Fibroblast of peridontal ligament (primary cell): ENCODE measurements at regions not wholly inside any gene's neighbourhood (a gene's known extent, or its start where the extent isn't known, plus 50 kb on each side); places are given as distances from the start of the nearest gene placed in this dataset.
"Not testable (repeated sequence)": the region's sequence is repeated elsewhere in the genome, so short reads cannot be mapped to it uniquely, and the experiment has no call there.

Experiments
- DNase-seq: peaks from one replicate; pipeline ENCODE4 v3.0.0-alpha.2; 2010; ENCODE audit errors: extremely low read depth

DNA sequence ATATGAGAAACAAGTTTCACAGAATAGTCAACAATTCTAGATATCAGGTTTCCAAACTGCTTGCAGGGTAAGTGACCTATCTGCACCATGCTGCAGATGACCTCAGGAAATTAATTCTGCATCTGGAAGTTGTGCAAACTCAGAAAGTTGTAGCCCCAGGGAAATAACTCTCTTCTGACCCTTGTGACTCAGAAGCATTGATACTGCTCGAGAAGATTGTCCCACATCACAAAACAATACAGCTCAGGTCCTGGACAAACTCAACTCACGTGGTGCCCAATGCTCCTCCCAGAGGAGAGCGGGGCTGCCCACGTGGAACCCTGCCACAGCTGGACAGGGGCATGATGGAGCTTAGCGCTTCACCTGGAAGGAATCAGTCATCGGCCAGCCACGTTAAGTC is 221.9 kb upstream of the LRRC61 start:
- not testable (repeated sequence) for DNase-seq

DNA sequence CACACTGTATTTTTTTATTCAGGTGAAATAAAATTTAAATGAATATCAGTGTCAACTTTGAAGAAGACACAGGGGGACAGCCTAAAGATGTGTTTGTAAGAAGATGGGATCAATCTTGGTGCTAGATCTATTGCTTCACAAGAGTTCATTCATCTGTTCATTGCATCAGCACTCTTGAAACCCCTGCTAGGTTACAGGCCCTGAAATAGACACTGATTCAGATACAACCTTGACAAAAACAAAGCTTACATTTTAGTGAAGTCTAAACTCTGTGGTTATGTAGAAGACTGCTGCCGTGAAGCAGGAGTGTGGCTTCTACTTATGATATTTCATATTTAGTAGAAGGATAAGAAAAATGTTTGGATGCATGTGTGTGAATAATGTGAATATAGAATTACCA is 215.9 kb upstream of the LRRC61 start:
- DNase-seq = not testable (repeated sequence)

DNA sequence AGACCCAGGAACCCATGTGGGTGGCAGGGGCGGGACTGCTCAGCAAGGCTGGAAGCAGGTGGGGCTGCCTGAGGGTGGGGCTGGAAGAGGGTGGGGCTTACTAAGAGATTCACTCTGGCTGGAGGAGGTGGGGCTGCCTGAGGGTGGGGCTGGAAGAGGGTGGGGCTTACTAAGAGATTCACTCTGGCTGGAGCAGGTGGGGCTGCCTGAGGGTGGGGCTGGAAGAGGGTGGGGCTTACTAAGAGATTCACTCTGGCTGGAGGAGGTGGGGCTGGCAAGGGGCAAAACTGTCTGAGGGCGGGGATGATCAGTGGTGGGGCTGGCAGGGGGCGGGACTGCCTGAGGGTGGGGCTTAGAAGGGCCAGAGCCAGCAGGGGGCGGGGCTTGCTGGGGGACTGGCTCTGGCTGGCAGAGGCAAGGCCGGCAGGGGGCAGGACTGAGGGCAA is 212.8 kb upstream of the LRRC61 start:
- not testable (repeated sequence) for DNase-seq

DNA sequence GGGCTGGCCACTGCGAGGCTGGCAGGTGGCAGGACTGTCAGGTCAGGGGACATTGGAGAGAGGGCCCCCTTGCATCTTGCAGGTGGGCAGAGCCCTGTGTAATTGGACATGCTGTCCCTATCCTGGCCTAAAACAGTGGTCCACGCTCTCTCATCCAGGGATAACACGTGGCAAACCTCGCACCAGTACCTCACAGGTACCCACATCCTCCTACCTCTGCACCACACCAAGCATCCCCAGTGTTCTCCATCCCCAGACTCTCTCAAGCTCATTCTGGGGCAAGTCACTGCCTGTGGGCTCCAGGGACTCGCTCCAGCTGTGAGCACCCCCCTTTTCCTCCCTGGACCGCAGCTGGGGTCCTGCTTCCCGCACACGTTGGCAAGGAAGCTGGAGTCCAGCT is 212.3 kb upstream of the LRRC61 start:
- not testable (repeated sequence) for DNase-seq

DNA sequence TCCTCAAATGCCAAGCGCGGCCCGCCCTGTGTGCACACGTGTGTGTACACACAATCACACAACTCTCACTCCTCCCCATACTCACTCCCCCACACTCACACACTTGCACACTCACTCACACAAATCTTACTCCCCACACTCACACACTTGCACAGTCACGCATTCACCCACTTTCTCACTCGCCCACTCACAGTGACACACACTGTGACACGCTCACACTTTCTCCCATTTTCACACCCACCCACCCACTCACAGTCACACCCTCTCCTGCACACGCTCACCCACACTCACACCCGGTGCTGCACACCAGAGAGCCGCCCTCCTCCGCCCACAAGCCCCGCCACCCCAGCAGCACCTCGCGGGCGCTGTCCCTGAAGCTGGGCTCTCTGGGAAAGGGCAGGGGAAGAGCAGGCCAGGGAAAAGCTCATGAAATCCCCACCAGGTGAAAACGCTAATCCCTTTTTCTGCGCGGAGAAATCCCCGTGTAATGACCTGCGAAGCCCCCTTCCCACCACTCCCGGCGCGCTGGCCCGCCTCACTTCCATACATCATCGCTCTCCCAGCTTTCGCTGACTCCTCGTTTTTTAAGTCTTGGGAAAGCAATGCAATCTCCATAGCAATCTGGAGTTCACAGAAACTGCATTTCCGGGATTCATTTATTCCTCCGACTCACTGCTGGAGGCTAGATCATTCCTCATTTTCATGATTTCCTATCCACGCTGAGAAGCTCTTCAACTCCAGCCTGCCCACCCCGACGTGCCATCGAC is 211.6 kb upstream of the LRRC61 start:
- DNase-seq = not testable (repeated sequence)

DNA sequence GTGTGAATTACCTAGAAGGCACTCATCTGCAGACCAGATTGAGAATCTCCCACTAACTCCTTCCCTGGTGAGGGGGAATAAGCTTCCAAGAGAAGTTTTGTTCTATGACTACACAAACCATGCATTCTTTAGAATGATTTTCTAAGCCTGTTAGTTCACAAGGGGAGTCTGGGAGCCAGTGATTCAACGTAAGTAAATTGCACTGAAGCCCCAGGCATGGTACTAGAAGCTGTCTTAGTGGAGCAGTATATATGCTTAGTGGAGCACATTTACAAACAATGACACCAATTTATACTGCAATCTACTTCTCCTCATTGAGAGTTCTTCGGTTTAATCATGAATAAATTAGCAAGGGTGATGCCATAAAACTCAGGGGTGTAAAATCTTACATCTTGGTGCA is 209.9 kb upstream of the LRRC61 start:
- DNase-seq = not testable (repeated sequence)

DNA sequence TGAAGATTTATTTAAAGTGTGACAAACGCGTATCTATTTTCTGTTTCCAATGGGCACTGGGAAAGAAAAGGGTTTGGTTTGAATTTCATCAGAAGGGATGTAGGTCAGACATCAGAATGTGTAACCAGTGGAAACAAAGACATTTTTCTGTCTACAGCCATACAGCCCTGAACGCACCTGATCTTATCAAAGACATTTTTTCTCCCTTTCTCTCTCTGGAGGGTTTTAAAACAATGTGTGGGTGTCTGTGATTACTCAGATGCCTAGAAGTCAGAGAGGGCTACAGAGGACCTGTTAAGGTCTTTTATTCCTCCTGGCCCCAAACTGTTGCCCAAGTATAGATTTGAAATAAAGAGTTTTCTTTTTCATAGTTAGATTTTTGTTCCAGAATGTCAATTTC is 208.6 kb upstream of the LRRC61 start:
- DNase-seq = not testable (repeated sequence)

DNA sequence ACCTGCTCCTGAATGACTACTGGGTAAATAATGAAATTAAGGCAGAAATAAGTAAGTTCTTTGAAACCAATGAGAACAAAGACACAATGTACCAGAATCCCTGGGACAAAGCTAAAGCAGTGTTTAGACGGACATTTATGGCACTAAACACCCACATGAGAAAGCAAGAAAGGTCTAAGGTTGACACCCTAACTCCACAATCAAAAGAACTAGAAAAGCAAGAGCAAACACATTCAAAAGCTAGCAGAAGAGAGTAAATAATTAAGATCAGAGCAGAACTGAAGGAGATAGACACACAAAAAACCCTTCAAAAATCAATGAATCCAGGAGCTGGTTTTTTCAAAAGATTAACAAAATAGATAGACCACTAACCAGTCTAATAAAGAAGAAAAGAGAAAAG is 203.2 kb upstream of the LRRC61 start:
- DNase-seq = not testable (repeated sequence)

DNA sequence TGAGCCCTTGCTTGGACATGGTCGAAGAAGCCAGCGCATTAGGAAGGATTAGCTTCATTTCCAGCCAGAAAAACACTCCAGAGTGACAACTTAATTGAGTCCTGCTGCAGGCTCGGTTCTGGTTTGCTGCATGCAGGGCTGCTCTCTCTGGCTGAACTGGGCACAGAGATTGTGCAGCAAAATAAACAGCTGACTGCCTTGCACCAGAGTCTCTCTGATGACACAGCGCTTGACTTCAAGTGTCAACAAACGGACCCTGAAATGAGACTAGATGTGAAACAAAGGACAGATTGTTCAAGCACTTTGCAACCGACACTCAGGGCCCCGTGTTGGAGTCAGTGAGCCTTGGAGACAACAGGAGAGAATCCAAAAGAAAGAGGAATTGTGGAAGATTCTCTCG is 197.3 kb upstream of the LRRC61 start:
- DNase-seq = not testable (repeated sequence)

DNA sequence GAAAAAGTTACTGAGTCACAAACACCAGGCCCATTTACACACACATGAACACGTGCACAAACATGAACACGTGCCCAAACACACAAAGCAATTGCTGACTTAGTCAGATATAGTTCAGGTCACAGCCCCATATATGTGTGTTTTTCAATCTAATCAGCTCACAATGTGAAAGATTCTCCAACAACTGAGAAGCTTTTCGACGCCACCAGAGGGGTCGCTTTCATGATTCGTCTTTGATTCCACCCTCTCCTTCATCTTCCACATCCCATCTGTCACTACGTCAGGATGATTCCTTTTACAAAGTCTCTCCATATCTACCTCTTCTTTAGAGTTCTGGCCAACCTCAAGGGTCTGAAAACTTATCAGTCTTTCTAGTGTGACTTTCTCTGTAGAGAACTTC is 188.7 kb upstream of the LRRC61 start:
- DNase-seq = not testable (repeated sequence)

DNA sequence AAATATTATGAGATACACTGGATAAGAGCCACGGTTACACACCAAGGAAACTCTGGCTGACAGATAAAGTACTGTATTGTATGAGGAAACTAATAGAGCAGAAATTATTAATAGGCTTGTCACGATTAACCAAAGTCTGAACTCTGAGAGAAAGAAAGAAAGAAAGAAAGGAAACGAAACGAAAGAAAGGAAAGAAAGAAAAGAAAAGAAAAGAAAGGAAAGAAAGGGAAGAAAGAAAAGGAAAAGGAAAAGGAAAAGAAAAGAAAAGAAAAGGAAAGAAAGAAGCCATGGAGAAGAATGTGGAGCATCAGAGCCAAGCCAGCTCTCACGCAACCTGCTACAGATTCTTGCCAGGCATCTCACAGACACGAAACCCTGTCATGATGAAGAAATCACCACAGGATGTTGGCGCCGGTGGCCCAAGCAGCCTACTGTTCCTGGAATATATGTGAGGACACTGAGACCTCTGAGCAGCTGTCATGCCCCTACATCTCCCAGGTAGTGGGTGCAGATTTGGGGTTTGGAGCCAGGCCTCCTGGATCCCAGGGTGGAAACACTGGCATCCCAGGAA is 187.4 kb upstream of the LRRC61 start:
- not testable (repeated sequence) for DNase-seq

DNA sequence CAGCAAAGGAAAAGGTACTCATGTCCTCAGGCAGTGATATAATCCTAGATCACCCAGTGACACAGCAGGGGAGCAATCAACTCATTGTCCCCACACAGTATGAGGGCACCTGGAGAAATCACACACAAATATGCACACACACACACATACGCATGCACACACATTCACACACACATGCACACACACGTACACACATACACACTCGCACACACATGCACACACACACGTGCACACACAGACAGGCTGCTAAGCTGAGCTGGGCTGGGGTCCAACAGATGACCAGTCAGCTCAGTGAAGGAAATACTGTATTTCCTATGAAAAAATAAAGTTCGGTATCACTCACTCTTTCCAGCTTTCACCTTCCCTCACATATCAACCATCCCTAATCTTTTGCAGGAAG is 183.3 kb upstream of the LRRC61 start:
- DNase-seq = not testable (repeated sequence)

DNA sequence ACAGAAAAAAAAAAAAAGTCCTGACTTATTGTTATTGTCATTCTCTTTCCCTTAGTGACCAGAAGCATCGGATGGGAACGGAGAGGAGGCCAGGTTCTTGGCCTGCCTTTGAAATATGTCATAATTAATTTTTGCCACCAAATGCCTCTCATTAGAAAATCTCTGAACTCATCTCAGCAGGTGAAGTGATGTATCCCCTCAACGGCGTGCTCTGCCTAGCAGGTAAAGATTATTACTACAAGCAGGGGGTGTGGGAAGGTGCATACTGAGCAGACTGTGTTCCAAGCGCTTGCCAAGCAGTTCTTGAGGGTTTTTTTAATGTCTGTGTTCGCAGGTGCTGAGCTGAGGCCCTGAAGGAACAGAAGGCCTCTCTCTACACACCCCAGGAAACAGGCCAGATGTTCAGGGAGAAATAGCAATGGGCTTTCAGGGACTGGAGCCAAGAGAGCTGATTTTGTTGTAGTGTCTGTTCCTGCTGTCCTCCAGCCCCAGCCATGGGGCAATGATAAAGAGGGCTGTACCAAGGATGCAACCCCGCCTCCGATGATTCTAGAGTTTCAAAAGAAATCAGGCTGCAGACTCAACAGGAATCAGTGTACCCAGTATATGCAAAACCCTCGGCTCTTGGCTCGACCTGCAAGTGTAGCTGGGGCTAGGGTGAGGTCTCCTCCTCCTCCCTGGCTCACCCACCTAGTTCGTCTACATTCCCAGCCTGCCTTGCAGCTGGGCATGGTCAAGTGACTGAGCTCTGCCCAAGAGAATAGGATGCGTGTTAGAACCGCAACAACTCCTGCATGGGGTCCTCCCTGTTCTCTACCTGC is 181.4 kb upstream of the LRRC61 start:
- DNase-seq = not testable (repeated sequence)

DNA sequence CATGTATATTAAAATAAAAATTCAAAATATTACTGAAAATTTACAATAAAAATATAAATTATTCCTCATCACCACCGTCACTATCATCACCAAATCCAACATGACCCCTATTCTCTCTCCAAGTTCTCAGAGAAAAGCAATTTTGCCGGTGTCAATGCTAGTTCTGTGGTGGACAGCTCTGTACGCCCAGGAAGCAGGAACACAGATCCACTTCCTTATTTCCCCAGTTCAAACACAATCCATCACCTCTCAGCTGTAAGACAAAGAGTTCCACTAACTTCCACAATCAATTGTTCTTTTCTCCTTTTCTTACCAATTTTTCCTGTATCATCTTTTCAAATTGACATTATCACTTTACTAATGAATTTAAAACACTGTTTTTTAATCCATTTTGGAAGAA is 177.0 kb upstream of the LRRC61 start:
- DNase-seq = not testable (repeated sequence)

DNA sequence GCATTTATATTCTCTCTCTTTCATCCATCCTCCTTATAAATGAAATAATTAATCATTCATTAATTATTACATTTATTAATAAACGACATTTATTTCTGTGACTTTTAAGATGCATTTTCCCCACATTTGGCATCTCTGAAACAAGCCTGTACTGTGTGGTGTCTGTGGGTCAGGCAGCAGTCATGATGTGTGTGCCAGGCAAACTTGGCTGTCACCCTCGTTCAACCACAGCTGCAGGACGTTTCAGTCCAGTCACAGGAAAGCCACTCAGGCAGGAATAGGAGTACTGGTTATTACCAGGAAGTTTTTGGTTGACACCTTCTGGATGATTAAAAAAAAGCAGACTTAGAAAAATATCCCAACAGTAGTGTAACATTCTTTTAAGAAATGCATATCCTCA is 175.6 kb upstream of the LRRC61 start:
- not testable (repeated sequence) for DNase-seq

DNA sequence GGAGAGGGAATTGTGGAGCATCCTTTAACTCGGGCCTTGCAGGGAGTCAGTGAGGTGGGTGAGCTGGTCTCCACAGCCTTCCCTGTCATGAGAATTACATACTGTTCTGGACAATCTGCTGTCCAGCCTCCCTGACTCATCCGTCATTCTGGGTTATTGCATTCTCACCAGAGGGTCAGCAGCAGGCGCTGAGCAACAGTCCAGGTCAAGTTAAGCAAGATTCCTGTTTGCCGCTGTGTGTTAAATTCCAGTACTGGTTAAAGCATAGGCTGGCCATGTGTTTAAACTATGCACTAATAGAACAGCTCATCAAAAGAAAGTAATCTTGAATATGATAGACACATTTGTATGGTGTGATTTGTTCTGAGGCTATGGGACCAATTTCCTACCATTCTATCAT is 167.1 kb upstream of the LRRC61 start:
- DNase-seq = not testable (repeated sequence)

DNA sequence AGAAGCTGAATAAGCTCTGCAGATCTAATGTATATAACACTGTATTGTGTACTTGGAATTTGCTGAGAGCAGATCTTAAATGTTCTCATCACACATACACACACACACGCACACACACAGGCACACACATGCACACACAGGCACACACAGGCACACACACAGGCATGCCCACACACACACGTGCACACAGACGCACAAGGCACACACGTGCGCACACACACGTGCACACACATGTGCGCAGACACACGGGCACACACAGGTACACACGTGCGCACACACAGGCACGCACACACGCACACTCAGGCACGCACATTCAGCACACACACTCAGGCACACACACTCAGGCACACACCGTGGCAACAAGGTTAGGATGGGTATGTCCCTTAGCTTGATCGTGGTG is 164.5 kb upstream of the LRRC61 start:
- DNase-seq = not testable (repeated sequence)

DNA sequence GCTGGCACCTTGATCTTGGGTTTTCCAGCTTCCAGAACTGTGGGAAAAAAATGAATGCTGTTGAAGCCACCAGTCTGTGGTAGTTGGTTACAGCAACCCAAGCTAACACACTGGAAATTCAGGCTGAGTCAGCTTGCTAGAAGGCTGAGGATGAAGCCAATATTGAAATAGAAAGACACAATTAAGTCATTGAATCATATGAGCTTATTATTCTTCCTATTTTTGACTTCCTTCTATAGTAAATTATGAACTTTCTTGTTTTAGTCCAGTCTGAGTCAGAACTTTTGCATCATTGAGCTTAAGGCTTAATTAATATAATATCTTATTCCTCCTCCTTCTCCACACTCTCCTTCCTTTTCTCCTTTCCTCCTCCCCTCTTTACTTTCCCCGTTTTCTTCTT is 153.6 kb upstream of the LRRC61 start:
- not testable (repeated sequence) for DNase-seq

DNA sequence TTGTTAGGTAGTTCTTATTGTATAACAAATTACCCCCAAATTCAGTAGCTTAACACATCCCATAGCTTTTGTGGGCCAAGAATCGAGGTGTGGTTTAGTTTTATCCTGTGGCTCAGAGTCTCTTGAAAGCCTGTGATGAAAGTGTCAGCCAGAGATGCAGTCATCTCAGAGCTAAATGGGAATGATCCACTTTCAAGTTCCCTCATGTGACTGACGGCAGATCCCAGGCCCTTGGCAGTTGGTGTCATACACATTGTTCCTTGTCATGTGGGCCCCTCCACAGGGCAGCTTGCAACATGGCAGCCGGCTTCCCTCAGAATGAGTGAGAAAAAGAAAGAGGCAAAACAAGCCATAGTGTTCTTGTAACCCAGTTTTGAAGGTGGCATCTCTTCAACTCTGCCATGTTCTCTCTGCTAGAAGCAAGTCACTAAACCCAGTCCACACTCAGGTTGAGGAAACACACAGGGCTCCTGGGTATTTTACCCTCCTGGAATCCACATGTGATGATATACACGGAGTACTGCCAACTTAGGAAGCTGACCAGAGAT is 153.1 kb upstream of the LRRC61 start:
- DNase-seq = not testable (repeated sequence)

DNA sequence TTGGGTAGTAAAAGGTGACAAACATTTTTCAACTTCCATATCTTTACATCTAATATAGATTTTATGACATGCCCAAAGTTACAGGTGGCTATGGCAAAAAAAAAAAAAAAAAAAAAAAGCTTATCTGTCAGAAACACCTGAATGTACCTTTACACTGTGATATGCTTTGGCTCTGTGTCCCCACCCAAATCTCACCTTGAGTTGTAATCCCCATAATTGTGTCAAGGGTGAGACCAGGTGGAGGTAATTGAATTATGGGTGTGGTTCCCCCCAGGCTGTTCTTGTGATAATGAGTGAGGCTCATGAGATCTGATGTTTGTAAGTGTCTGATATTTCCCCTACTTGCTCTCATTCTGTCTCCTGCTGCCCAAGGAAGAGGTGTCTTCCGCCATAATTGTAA is 139.6 kb upstream of the LRRC61 start:
- not testable (repeated sequence) for DNase-seq

DNA sequence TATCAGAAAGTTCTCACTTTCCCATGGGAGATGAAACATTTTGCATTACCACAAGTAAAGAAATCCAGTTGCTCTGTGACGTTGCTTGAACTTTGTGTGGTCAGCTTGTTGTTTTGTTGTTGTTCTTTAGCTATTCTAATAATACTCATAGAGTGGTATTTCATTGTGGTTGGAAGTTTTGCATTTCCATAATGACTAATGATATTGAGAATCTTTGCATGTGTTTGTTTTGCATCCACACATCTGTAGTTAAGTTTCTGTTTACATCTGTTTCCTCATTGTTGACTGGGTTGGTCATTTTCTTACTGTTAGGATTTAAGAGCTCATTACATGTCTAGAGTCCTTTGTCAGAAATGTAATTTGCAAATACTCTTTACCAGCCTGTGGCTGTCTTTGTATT is 133.2 kb upstream of the LRRC61 start:
- not testable (repeated sequence) for DNase-seq

DNA sequence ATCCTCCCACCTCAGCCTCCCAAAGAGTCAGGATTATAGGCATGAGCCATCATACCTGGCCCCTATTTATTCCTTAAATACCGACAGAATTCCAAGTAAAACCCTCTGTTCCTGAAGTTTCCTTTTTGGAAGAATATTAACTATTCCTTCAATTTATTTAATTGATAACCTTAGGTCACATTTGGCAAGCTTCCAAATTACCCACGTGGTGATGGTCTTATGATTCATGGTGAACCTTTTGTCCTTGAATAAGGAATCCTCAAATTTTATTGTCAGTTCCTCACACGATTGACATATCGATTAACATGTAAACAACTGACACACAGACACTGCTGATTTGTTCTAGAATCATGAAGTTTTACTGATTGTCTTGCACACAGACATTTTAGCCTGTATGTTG is 130.6 kb upstream of the LRRC61 start:
- not testable (repeated sequence) for DNase-seq
